IPS-NIHi7 (cell line): ENCODE measurements at regions not wholly inside any gene's neighbourhood (a gene's known extent, or its start where the extent isn't known, plus 50 kb on each side); places are given as distances from the start of the nearest gene placed in this dataset.
"Not testable (repeated sequence)": the region's sequence is repeated elsewhere in the genome, so short reads cannot be mapped to it uniquely, and the experiment has no call there.

ENCODE experiments used
- DNase-seq: peaks from one replicate; pipeline ENCODE4 v3.0.0; 2012; ENCODE audit warnings: mixed read lengths; ENCODE audit errors: extremely low spot score

GRCh38 chr9:34793428-34793827 lies 83.5 kb upstream of the CCL21 start:
- no peak for DNase-seq

GRCh38 chr9:34783951-34784487 lies 74.1 kb upstream of the CCL21 start:
- no peak for DNase-seq

GRCh38 chr9:34782372-34782771 lies 72.4 kb upstream of the CCL21 start:
- no peak for DNase-seq

GRCh38 chr9:34777666-34778065 lies 67.7 kb upstream of the CCL21 start:
- no peak for DNase-seq

- no peak for DNase-seq
These were observed 64.0 kb upstream of the CCL21 start for GRCh38 chr9:34773955-34774354.

GRCh38 chr9:34773306-34773910 lies 63.5 kb upstream of the CCL21 start:
- no peak for DNase-seq

- no peak for DNase-seq
These were observed 61.1 kb upstream of the CCL21 start for GRCh38 chr9:34771007-34771406.

GRCh38 chr9:34767087-34767486 lies 57.2 kb upstream of the CCL21 start:
- DNase-seq = not testable (repeated sequence)

GRCh38 chr9:34760196-34761040 lies 50.5 kb upstream of the CCL21 start:
- DNase-seq = peak; percentile 89
